ENCODE measurements at regions not wholly inside any gene's neighbourhood (a gene's known extent, or its start where the extent isn't known, plus 50 kb on each side); places are given as distances from the start of the nearest gene placed in this dataset.
A peak's percentile ranks its signal among the peaks of the same experiment; 100 is the strongest.

- Histone ChIP-seq H3K36me3 (no peaks in the 10 kb centered on the region), H3K27me3 (ENCODE audit: insufficient read depth, low read depth, severe bottlenecking) (no peaks in the 10 kb centered on the region), H3K4me3 (ENCODE audit: low read depth, low read length) (no peak overlapping the region), H3K27ac (no peak overlapping the region), H3K9me3 (ENCODE audit: severe bottlenecking) (no peaks in the 10 kb centered on the region)
- no peak for DNase-seq
- no peak for TF ChIP-seq CTCF (IDR thresholded peaks at IDR 0.05; ENCODE audit: low read depth, low read length)
Observed at GRCh38 chr1:105122041-105122440, 1372.3 kb downstream of the AMY1C start.

GRCh38 chr1:105137543-105138457 lies 1388.1 kb downstream of the AMY1C start:
- Histone ChIP-seq H3K27me3 (ENCODE audit: insufficient read depth, low read depth, severe bottlenecking) (no peaks in the 10 kb centered on the region), H3K9me3 (ENCODE audit: severe bottlenecking) (no peaks in the 10 kb centered on the region), H3K27ac (no peak overlapping the region), H3K4me3 (ENCODE audit: low read depth, low read length) (no peak overlapping the region), H3K36me3 (no peaks in the 10 kb centered on the region)
- DNase-seq = peak; percentile 44
- TF ChIP-seq CTCF (IDR thresholded peaks at IDR 0.05; ENCODE audit: low read depth, low read length) = peak; percentile 77

- DNase-seq = no peak
- Histone ChIP-seq H3K36me3 (no peaks in the 10 kb centered on the region), H3K9me3 (ENCODE audit: severe bottlenecking) (no peaks in the 10 kb centered on the region), H3K4me3 (ENCODE audit: low read depth, low read length) (no peak overlapping the region), H3K27ac (no peak overlapping the region), H3K27me3 (ENCODE audit: insufficient read depth, low read depth, severe bottlenecking) (no peaks in the 10 kb centered on the region)
- no peak for TF ChIP-seq CTCF (IDR thresholded peaks at IDR 0.05; ENCODE audit: low read depth, low read length)
Observed at GRCh38 chr1:105138458-105138893, 1388.8 kb downstream of the AMY1C start.

- Histone ChIP-seq H3K36me3 (no peaks in the 10 kb centered on the region), H3K27ac (no peak overlapping the region), H3K4me3 (ENCODE audit: low read depth, low read length) (no peak overlapping the region), H3K27me3 (ENCODE audit: insufficient read depth, low read depth, severe bottlenecking) (no peaks in the 10 kb centered on the region), H3K9me3 (ENCODE audit: severe bottlenecking) (no peaks in the 10 kb centered on the region)
- TF ChIP-seq CTCF (IDR thresholded peaks at IDR 0.05; ENCODE audit: low read depth, low read length) = no peak
- no peak for DNase-seq
Observed at GRCh38 chr1:105172788-105173187, 1423.1 kb downstream of the AMY1C start.

GRCh38 chr1:105180789-105181188 lies 1431.1 kb downstream of the AMY1C start:
- no peaks in the 10 kb centered on the region for H3K36me3 ChIP-seq
- TF ChIP-seq CTCF (IDR thresholded peaks at IDR 0.05; ENCODE audit: low read depth, low read length) = no peak
- no peak overlapping the region for H3K4me3 ChIP-seq (ENCODE audit: low read depth, low read length)
- H3K9me3 ChIP-seq (ENCODE audit: severe bottlenecking) = no peaks in the 10 kb centered on the region
- H3K27ac ChIP-seq = no peak overlapping the region
- DNase-seq = no peak
- no peaks in the 10 kb centered on the region for H3K27me3 ChIP-seq (ENCODE audit: insufficient read depth, low read depth, severe bottlenecking)

Measured in WERI-Rb-1 (cell line).